Brain microvascular endothelial cell (primary cell): ENCODE measurements at regions not wholly inside any gene's neighbourhood (a gene's known extent, or its start where the extent isn't known, plus 50 kb on each side); places are given as distances from the start of the nearest gene placed in this dataset.

Source experiments
- DNase-seq: peaks from one replicate; pipeline ENCODE4 v3.0.0-alpha.2; 2020
- H3K27ac ChIP-seq: fragments of 250-450 bp; sonication (Bioruptor Pico); 2 replicates; pipeline ENCODE4 v1.5.1; 2020; ENCODE audit warnings: mild to moderate bottlenecking, moderate library complexity
- H3K27me3 ChIP-seq: fragments of 250-450 bp; sonication (Bioruptor Pico); replicated peaks from 2 replicates; pipeline ENCODE4 v1.5.1; 2020; ENCODE audit warnings: mild to moderate bottlenecking
- H3K36me3 ChIP-seq: fragments of 250-450 bp; sonication (Bioruptor Pico); replicated peaks from 2 replicates; pipeline ENCODE4 v1.5.1; 2020; ENCODE audit warnings: mild to moderate bottlenecking
- H3K4me3 ChIP-seq: 2 replicates; pipeline ENCODE4 v1.5.1; 2011; ENCODE audit warnings: low read depth, mild to moderate bottlenecking, control low read depth, low read length, moderate library complexity
- CTCF ChIP-seq: IDR thresholded peaks from 2 replicates; pipeline ENCODE4 v1.5.1; 2011; ENCODE audit warnings: low read depth, mild to moderate bottlenecking, moderate library complexity, low read length, control low read depth, inconsistent platforms; ENCODE audit errors: missing control alignments
- in situ Hi-C: cut with HindIII; loops from 2 replicates; pipeline ENCODE4 v1.10.0; 2017; ENCODE audit warnings: low sequenced_read_pairs, low pct_ligation_motif_present

DNA sequence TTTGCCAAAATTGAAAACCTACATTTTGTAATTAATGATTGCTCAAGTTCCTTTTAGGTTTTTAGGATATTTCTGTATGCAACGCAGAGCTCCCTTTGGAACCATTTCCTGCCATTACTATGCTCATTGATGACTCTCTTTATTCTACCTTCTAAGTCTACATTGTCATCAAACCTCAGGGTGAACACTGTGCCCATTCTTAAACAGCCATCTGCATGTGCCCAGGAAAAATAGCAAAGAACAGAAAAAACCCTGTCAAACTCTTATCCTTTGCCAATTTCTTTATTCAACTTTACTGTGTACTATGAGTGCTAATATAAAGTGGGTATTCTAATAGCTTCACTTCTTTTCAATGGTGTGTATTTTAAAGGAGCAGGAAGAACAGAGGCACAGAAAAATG is 1455.9 kb downstream of the ADGRL3 start:
- in situ Hi-C loops: no loop called here
- TF ChIP-seq CTCF: no peak
- Histone ChIP-seq H3K36me3 (no peaks in the 10 kb centered on the region), H3K27ac (no peak overlapping the region), H3K4me3 (no peak overlapping the region), H3K27me3 (no peaks in the 10 kb centered on the region)
- DNase-seq: no peak

GRCh38 chr4:62644372-62644771 is 1444.2 kb downstream of the ADGRL3 start:
- Histone ChIP-seq H3K27me3 (no peaks in the 10 kb centered on the region), H3K36me3 (no peaks in the 10 kb centered on the region), H3K4me3 (no peak overlapping the region), H3K27ac (no peak overlapping the region)
- in situ Hi-C loops: no loop called here
- peak; percentile 11 for TF ChIP-seq CTCF
- peak; percentile 9 for DNase-seq

GRCh38 chr4:62640296-62640695 is 1440.2 kb downstream of the ADGRL3 start:
- Histone ChIP-seq H3K4me3 (no peak overlapping the region), H3K36me3 (no peaks in the 10 kb centered on the region), H3K27me3 (no peaks in the 10 kb centered on the region), H3K27ac (no peak overlapping the region)
- no peak for TF ChIP-seq CTCF
- in situ Hi-C loops: no loop called here
- DNase-seq: no peak

DNA sequence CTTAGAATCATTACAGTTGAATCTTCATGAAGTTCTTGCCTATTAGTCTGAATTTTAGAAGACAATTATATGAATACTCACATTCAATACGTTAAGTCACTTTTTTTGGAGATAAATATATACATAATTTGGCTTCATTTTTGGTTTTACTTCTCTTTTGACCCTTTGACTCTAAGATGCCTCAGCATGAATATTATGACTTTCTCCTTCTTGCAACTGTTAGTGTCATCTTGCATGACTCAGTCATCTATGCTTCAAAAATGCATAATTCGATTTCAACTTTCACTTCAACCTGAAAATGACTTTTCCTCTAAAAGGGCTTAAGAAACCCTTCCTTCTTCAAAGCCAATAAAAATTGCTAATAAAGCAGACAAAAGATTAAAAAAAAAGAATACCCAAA is 1427.5 kb downstream of the ADGRL3 start:
- H3K27me3 ChIP-seq: no peaks in the 10 kb centered on the region
- no peak overlapping the region for H3K27ac ChIP-seq
- no peak for TF ChIP-seq CTCF
- H3K36me3 ChIP-seq: no peaks in the 10 kb centered on the region
- in situ Hi-C loops: no loop called here
- H3K4me3 ChIP-seq: no peak overlapping the region
- no peak for DNase-seq

GRCh38 chr4:62627141-62627540 is 1427.0 kb downstream of the ADGRL3 start:
- no peak overlapping the region for H3K4me3 ChIP-seq
- H3K27me3 ChIP-seq: no peaks in the 10 kb centered on the region
- H3K36me3 ChIP-seq: no peaks in the 10 kb centered on the region
- TF ChIP-seq CTCF: no peak
- in situ Hi-C loops: no loop called here
- DNase-seq: no peak
- no peak overlapping the region for H3K27ac ChIP-seq

DNA sequence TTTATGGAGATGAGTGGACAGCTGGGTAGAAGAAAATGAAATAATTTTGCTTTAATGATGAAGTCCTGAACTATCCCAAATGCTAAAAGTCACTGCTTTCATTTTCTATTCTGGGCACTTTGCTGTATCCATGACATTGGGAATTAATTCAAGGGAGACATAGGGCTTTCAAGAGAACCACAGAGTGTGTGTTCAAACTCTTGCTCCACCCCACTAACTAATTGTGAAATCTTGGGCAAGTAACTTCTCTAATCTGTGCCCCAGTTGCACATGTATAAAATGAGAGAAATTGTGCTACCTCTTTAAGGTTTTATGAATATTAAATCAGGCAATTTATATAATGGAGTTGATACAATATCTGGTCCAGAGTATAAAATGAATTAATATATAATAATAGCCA is 1422.0 kb downstream of the ADGRL3 start:
- Histone ChIP-seq H3K27me3 (no peaks in the 10 kb centered on the region), H3K27ac (no peak overlapping the region), H3K36me3 (no peaks in the 10 kb centered on the region), H3K4me3 (no peak overlapping the region)
- in situ Hi-C loops: no loop called here
- no peak for DNase-seq
- TF ChIP-seq CTCF: no peak
